ENCODE measurements at regions not wholly inside any gene's neighbourhood (a gene's known extent, or its start where the extent isn't known, plus 50 kb on each side); places are given as distances from the start of the nearest gene placed in this dataset.

DNA sequence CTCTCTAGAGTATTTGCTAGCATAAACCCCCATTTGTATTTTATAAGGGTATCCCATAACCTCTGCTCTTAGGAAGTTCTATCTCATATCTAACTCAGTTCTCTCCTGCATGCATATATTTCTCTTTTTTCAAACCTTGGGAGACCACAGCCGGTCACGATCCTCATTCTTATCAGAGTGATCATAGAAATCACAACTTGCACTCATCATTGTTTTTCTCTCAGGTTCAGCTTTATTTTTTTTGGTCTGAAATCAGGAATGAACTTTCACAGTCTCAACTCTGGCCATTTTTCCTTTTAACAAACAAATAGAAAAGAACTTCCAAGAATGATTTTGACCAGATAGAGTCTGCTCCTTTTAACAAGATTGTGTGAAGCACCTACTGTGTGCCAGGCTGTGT is 98.6 kb upstream of the BLID start:
- no peaks in the 10 kb centered on the region for H4K20me1 ChIP-seq (replicated peaks in 1 of 2; ENCODE audit: control insufficient read depth in 1 of 2, insufficient read depth in 2 of 2, low read length in 2 of 2)
- H3K56ac ChIP-seq (replicated peaks; ENCODE audit: insufficient read length, low read depth, low read length), result no peak overlapping the region
- no peak overlapping the region for H2AFZ ChIP-seq (ENCODE audit: low read length)
- no peak overlapping the region for H2BK20ac ChIP-seq (ENCODE audit: low read length)
- TF ChIP-seq YY1 (IDR thresholded peaks at IDR 0.05; ENCODE audit: low read depth, low read length), result no peak
- TF ChIP-seq, protein P1, sequence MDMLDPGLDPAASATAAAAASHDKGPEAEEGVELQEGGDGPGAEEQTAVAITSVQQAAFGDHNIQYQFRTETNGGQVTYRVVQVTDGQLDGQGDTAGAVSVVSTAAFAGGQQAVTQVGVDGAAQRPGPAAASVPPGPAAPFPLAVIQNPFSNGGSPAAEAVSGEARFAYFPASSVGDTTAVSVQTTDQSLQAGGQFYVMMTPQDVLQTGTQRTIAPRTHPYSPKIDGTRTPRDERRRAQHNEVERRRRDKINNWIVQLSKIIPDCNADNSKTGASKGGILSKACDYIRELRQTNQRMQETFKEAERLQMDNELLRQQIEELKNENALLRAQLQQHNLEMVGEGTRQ (IDR thresholded peaks at IDR 0.05; ENCODE audit: low read length), result no peak
- TF ChIP-seq BACH1 (IDR thresholded peaks at IDR 0.05; ENCODE audit: low read length), result no peak
- TF ChIP-seq KDM5A (IDR thresholded peaks at IDR 0.05; ENCODE audit: low read length), result no peak
- no peak for TF ChIP-seq SP1 (IDR thresholded peaks at IDR 0.05; ENCODE audit: low read depth, low read length)
- TF ChIP-seq CHD2 (IDR thresholded peaks at IDR 0.05; ENCODE audit: low read length), result no peak
- no peak for TF ChIP-seq EP300 (IDR thresholded peaks at IDR 0.05; ENCODE audit: borderline replicate concordance in 1 of 2, low read depth in 2 of 2, low read length in 2 of 2)
- no peak for TF ChIP-seq MAFK (IDR thresholded peaks at IDR 0.05; ENCODE audit: low read depth, low read length)
- no peak for TF ChIP-seq SIN3A (conservative IDR thresholded peaks at IDR 0.05 in 1 of 2, IDR thresholded peaks at IDR 0.05 in 1 of 2; ENCODE audit: low read depth in 1 of 2, low read length in 2 of 2)
- TF ChIP-seq CHD1 (IDR thresholded peaks at IDR 0.05; ENCODE audit: low read depth, low read length), result no peak
- H2BK12ac ChIP-seq (ENCODE audit: low read depth, low read length), result no peak overlapping the region
- H4K5ac ChIP-seq (ENCODE audit: insufficient read length, low read depth, low read length), result no peak overlapping the region
- H3K23me2 ChIP-seq (ENCODE audit: low read depth, low read length), result no peaks in the 10 kb centered on the region
- CTCF ChIA-PET (ENCODE audit: partially characterized antibody), result interaction anchor here (0.7 to 7.6 kb wide), 23 partner anchors 9 to 566 kb away, joined by 3 to 61 read pairs (median 4); no protein-coding TSS in a partner anchor
- peaks cover 0 to 4% (median 2%) of the 10 kb centered on the region in 4 experiments; a peak in 3 of 7 replicates for H3K4me1 ChIP-seq (replicated peaks in 1 of 4; ENCODE audit: control insufficient read depth in 3 of 4, insufficient read depth in 4 of 4, low read length in 3 of 4)
- H2BK5ac ChIP-seq (ENCODE audit: low read depth, low read length), result no peak overlapping the region
- H3K18ac ChIP-seq (ENCODE audit: extremely low read depth, low read length), result no peak overlapping the region
- H3K79me1 ChIP-seq (ENCODE audit: low read depth, low read length), result no peaks in the 10 kb centered on the region
- no peak for DNase-seq (ENCODE audit: low read depth in 1 of 2, low spot score in 2 of 2)
- H3K4ac ChIP-seq (replicated peaks; ENCODE audit: insufficient read length, low read depth, low read length), result no peak overlapping the region
- H3K4me2 ChIP-seq (ENCODE audit: insufficient read depth in 1 of 2, low read depth in 2 of 2, low read length in 2 of 2), result no peak overlapping the region
- H3K4me3 ChIP-seq (ENCODE audit: extremely low read depth in 1 of 4, insufficient read depth in 2 of 4, low read depth in 3 of 4, low read length in 4 of 4), result no peak overlapping the region
- no peak for FAIRE-seq
- no peak overlapping the region for H3K27ac ChIP-seq (ENCODE audit: low read depth, low read length)
- H2AK5ac ChIP-seq (ENCODE audit: low read depth, low read length), result no peak overlapping the region
- no peak overlapping the region for H4K8ac ChIP-seq (ENCODE audit: extremely low read depth, insufficient read depth, low read length)
- POLR2A ChIA-PET (ENCODE audit: partially characterized antibody), result interaction anchor here (1.4 kb wide), 1 partner anchor 15 kb away, joined by 4 read pairs; no protein-coding TSS in a partner anchor
- H3K23ac ChIP-seq (ENCODE audit: insufficient read length), result no peak overlapping the region
- WGBS, 2 experiments (ENCODE audit: extremely low coverage in 1 of 2, insufficient coverage in 1 of 2, insufficient read length in 1 of 2, insufficient replicate concordance in 2 of 2, low coverage in 1 of 2, low lambda C conversion rate in 2 of 2, missing lambda C conversion rate in 1 of 2), result 91% methylated on average over 2 of the region's 2 CpGs; no CpG with 5 or more reads in 1 of the 2 experiments
- no peak overlapping the region for H4K91ac ChIP-seq (replicated peaks; ENCODE audit: insufficient read length, low read length)
- no peaks in the 10 kb centered on the region for H3K79me2 ChIP-seq (ENCODE audit: control insufficient read depth in 1 of 2, insufficient read depth in 2 of 2, low read length in 2 of 2)
- H3K14ac ChIP-seq (ENCODE audit: insufficient read length), result no peak overlapping the region
- H3K36me3 ChIP-seq (ENCODE audit: control insufficient read depth in 2 of 4, insufficient read depth in 4 of 4, low read length in 3 of 4), result no peaks in the 10 kb centered on the region
- H3K27me3 ChIP-seq (replicated peaks in 1 of 4; ENCODE audit: control insufficient read depth in 3 of 4, extremely low read depth in 1 of 4, insufficient read depth in 3 of 4, low read length in 3 of 4), result no peaks in the 10 kb centered on the region
- H3K9ac ChIP-seq (replicated peaks in 1 of 4; ENCODE audit: extremely low read depth in 1 of 4, low read depth in 3 of 4, low read length in 3 of 4), result no peak overlapping the region
- H3K9me3 ChIP-seq (ENCODE audit: insufficient read depth in 2 of 2, low read depth in 1 of 2, low read length in 1 of 2), result no peaks in the 10 kb centered on the region
- H2BK15ac ChIP-seq (ENCODE audit: low read length), result no peak overlapping the region
- H2BK120ac ChIP-seq (replicated peaks; ENCODE audit: low read depth, low read length), result no peak overlapping the region

Measured in H1 (cell line).